Upper lobe of left lung (tissue), 4 donors: ENCODE measurements at regions not wholly inside any gene's neighbourhood (a gene's known extent, or its start where the extent isn't known, plus 50 kb on each side); places are given as distances from the start of the nearest gene placed in this dataset.

Source experiments
- CTCF ChIP-seq, 6 experiments: fragments of 450-650 bp in 4 of 6; fragments of 200-600 bp in 2 of 6; sonication (generic) in 2 of 6; IDR thresholded peaks; one replicate each; pipeline ENCODE4 v1.5.1; 2016 to 2019; ENCODE audit warnings: antibody characterized with exemption in 6 of 6
- POLR2A ChIP-seq, 4 donors: fragments of 450-650 bp; IDR thresholded peaks; one replicate each; pipeline ENCODE4 v1.5.1; 2016 to 2017; ENCODE audit warnings: antibody characterized with exemption in 4 of 4, mild to moderate bottlenecking in 2 of 4
- POLR2AphosphoS5 ChIP-seq, 2 donors: sonication (generic); formaldehyde crosslinking; IDR thresholded peaks; one replicate each; pipeline ENCODE4 v1.5.1; 2017; ENCODE audit warnings: antibody characterized with exemption in 2 of 2

DNA sequence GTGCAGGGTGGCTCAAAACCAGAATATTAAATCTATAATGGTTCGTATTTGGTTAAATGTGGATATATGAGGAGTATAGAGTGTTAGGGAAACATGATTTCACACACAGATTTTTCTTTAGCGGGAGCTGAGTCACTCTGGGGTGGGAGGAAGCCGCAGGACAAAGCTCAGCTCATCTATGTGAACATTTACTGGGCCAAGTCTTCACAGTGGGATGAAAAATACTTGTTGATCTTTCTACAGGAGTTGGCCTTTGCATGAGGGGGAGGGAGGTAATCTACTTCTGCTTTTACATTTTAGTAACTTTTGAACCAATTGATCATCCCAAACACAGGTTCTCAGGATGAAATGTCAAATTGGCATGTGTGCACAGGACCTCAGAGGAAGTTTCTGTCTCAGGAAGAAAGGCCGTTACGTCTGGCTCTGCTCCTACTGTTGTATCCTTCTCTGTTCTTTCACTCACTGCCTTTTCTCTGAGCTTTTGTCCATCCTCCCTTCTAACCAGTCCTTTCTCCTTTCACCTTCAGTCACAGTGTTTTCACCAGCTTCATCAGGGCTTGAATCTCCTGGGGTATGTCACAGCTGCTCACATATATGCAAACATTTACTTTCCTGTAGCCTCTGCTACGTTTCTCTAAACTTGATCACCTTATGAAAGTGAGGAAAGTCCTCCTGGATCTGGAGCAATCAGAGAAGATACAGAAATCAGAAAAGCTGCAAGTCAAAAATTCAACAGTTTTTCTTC is 943.3 kb upstream of the FANCL start:
- TF ChIP-seq CTCF (IDR thresholded peaks at IDR 0.05) (no peak), POLR2A (IDR thresholded peaks at IDR 0.05) (no peak), POLR2AphosphoS5 (IDR thresholded peaks at IDR 0.05) (no peak)
